ENCODE measurements at regions not wholly inside any gene's neighbourhood (a gene's known extent, or its start where the extent isn't known, plus 50 kb on each side); places are given as distances from the start of the nearest gene placed in this dataset.

DNA sequence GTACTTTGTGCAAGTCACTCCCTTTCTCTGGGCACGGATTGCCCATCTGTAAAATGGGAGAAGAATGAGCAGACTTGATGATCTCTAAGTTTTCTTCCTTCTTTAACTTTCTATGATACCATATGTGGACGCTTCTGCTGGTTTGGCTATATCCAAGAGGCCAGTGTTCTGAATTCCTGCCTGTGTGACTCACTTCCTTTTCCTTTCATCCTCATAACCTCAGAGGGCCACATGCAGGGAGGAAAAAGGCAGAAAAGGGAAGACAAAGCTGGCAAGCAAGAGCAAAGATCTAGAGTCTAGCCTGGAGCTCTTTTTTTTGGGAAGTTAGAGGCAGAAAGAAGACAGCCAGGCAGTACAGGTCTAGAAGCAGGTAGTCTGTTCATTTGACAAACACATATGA, 151.2 kb downstream of the OMA1 start:
- no peaks in the 10 kb centered on the region for H3K27me3 Mint-ChIP-seq (ENCODE audit: insufficient read depth, low read depth)
- no peak overlapping the region for H3K4me3 ChIP-seq
- peak overlapping the region; percentile 93 for H3K27ac Mint-ChIP-seq
- no peak overlapping the region for H2AFZ ChIP-seq (replicated peaks)
- H3K36me3 Mint-ChIP-seq, result no peaks in the 10 kb centered on the region
- no peaks in the 10 kb centered on the region for H3K9me3 ChIP-seq (ENCODE audit: low read depth)
- TF ChIP-seq EZH2phosphoT487 (IDR thresholded peaks at IDR 0.05) (no peak), EZH2 (IDR thresholded peaks at IDR 0.05) (no peak)
- TF ChIP-seq, protein P1, sequence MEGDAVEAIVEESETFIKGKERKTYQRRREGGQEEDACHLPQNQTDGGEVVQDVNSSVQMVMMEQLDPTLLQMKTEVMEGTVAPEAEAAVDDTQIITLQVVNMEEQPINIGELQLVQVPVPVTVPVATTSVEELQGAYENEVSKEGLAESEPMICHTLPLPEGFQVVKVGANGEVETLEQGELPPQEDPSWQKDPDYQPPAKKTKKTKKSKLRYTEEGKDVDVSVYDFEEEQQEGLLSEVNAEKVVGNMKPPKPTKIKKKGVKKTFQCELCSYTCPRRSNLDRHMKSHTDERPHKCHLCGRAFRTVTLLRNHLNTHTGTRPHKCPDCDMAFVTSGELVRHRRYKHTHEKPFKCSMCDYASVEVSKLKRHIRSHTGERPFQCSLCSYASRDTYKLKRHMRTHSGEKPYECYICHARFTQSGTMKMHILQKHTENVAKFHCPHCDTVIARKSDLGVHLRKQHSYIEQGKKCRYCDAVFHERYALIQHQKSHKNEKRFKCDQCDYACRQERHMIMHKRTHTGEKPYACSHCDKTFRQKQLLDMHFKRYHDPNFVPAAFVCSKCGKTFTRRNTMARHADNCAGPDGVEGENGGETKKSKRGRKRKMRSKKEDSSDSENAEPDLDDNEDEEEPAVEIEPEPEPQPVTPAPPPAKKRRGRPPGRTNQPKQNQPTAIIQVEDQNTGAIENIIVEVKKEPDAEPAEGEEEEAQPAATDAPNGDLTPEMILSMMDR (IDR thresholded peaks at IDR 0.05), result no peak
- H4K20me1 ChIP-seq (ENCODE audit: low read depth), result no peaks in the 10 kb centered on the region
- peak overlapping the region; percentile 33 for H3K4me2 ChIP-seq
- no peak for DNase-seq (ENCODE audit: low spot score)
- peaks cover 2% of the 10 kb centered on the region for H3K9me3 Mint-ChIP-seq
- no peaks in the 10 kb centered on the region for H3K79me2 ChIP-seq (ENCODE audit: low read depth)
- H3K27ac ChIP-seq, result no peak overlapping the region
- H3K27me3 ChIP-seq, result no peaks in the 10 kb centered on the region
- peak overlapping the region; percentile 50 for H3K4me3 Mint-ChIP-seq
- H3F3A ChIP-seq (ENCODE audit: low read depth), result peaks cover 12% of the 10 kb centered on the region
- H3K4me1 Mint-ChIP-seq, result peaks cover 51% of the 10 kb centered on the region
- H3K4me1 ChIP-seq, result peaks cover 21% of the 10 kb centered on the region
- no peaks in the 10 kb centered on the region for H3K36me3 ChIP-seq
- H3K9ac ChIP-seq, result no peak overlapping the region

DNA sequence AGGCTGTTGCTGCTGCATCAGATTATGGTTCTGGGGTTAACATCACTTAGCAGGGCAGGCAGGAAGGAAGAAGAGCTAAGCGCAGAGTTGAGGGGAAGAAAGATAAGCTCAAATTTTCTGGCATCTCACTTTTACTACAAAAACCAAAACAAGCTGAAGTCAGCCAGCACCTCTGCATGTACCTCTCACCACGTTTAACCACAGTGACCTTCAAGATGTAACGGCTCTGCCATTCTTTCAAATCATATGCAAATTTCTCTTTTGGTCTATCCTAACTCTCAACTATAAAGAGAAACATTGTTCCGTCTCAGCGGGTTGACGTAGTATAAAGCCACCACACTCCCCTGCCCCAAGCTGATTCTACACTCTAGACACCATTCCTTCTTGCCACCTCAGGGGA, 154.4 kb downstream of the OMA1 start:
- Histone ChIP-seq H3K4me2 (no peak overlapping the region), H3K4me3 (no peak overlapping the region), H3K27ac (no peak overlapping the region), H4K20me1 (ENCODE audit: low read depth) (no peaks in the 10 kb centered on the region), H3F3A (ENCODE audit: low read depth) (peaks cover 12% of the 10 kb centered on the region), H3K9ac (no peak overlapping the region), H3K4me1 (peaks cover 21% of the 10 kb centered on the region), H3K79me2 (ENCODE audit: low read depth) (no peaks in the 10 kb centered on the region), H3K9me3 (ENCODE audit: low read depth) (no peaks in the 10 kb centered on the region), H3K27me3 (no peaks in the 10 kb centered on the region), H3K36me3 (no peaks in the 10 kb centered on the region), H2AFZ (replicated peaks) (peak overlapping the region; percentile 51)
- H3K4me1 Mint-ChIP-seq, result peaks cover 38% of the 10 kb centered on the region
- no peak for DNase-seq (ENCODE audit: low spot score)
- H3K36me3 Mint-ChIP-seq, result no peaks in the 10 kb centered on the region
- peaks cover 2% of the 10 kb centered on the region for H3K9me3 Mint-ChIP-seq
- TF ChIP-seq, protein P1 (IDR thresholded peaks at IDR 0.05), result no peak
- TF ChIP-seq EZH2phosphoT487 (IDR thresholded peaks at IDR 0.05) (no peak), EZH2 (IDR thresholded peaks at IDR 0.05) (no peak)
- no peak overlapping the region for H3K4me3 Mint-ChIP-seq
- H3K27ac Mint-ChIP-seq, result no peak overlapping the region
- no peaks in the 10 kb centered on the region for H3K27me3 Mint-ChIP-seq (ENCODE audit: insufficient read depth, low read depth)

DNA sequence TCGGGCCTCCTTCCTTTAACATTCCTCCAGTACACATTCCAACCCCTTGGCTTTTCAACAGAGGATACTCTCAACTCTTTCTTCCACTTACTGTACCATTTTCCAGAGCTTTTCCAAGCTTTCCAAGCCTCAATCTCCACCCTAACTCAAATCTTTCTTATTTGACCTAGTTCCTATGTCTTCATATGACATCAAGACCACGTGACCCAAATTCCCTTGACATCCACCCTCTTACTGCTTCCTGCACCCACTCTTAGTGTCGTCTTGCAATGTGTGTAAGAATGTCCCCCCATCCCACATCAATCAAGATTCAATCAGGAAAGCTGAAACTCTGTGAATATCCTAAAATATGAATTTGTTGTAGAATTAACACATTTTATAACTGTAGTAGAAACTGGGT, 155.0 kb downstream of the OMA1 start:
- H3K4me3 Mint-ChIP-seq, result no peak overlapping the region
- H3K27ac Mint-ChIP-seq, result no peak overlapping the region
- no peak for DNase-seq (ENCODE audit: low spot score)
- H3K4me1 ChIP-seq, result peaks cover 19% of the 10 kb centered on the region
- no peaks in the 10 kb centered on the region for H3K36me3 ChIP-seq
- H2AFZ ChIP-seq (replicated peaks), result no peak overlapping the region
- H3K27me3 Mint-ChIP-seq (ENCODE audit: insufficient read depth, low read depth), result no peaks in the 10 kb centered on the region
- no peaks in the 10 kb centered on the region for H3K79me2 ChIP-seq (ENCODE audit: low read depth)
- no peak overlapping the region for H3K27ac ChIP-seq
- H3K27me3 ChIP-seq, result no peaks in the 10 kb centered on the region
- H3K9me3 Mint-ChIP-seq, result peaks cover 2% of the 10 kb centered on the region
- TF ChIP-seq EZH2phosphoT487 (IDR thresholded peaks at IDR 0.05), result no peak
- TF ChIP-seq, protein P1 (IDR thresholded peaks at IDR 0.05), result no peak
- TF ChIP-seq EZH2 (IDR thresholded peaks at IDR 0.05), result no peak
- H3K4me2 ChIP-seq, result no peak overlapping the region
- H3K9ac ChIP-seq, result no peak overlapping the region
- H3K4me1 Mint-ChIP-seq, result peaks cover 35% of the 10 kb centered on the region
- no peaks in the 10 kb centered on the region for H4K20me1 ChIP-seq (ENCODE audit: low read depth)
- peaks cover 10% of the 10 kb centered on the region for H3F3A ChIP-seq (ENCODE audit: low read depth)
- H3K36me3 Mint-ChIP-seq, result no peaks in the 10 kb centered on the region
- no peak overlapping the region for H3K4me3 ChIP-seq
- no peaks in the 10 kb centered on the region for H3K9me3 ChIP-seq (ENCODE audit: low read depth)

Data from neural progenitor cell (in vitro differentiated cells).